ENCODE measurements at regions not wholly inside any gene's neighbourhood (a gene's known extent, or its start where the extent isn't known, plus 50 kb on each side); places are given as distances from the start of the nearest gene placed in this dataset.
"Not testable (repeated sequence)": the region's sequence is repeated elsewhere in the genome, so short reads cannot be mapped to it uniquely, and the experiment has no call there.

- H3K27me3 ChIP-seq; H3K9me3 ChIP-seq; H3K27ac ChIP-seq; H3K4me3 ChIP-seq (ENCODE audit: low read depth in 1 of 2, low read length in 1 of 2); H3K36me3 ChIP-seq: not testable (repeated sequence)
- peaks cover 23 to 32% of the 10 kb centered on the region in 2 experiments for H3K4me1 ChIP-seq (ENCODE audit: control insufficient read depth in 1 of 2, insufficient read depth in 1 of 2, low read depth in 1 of 2, low read length in 1 of 2)
Measured at GRCh38 chr1:109857702-109858101, 52.9 kb upstream of the CSF1 start.

GRCh38 chr1:109855986-109856385, 54.7 kb upstream of the CSF1 start:
- not testable (repeated sequence) for H3K4me3 ChIP-seq (ENCODE audit: low read depth in 1 of 2, low read length in 1 of 2); H3K27me3 ChIP-seq; H3K27ac ChIP-seq; H3K9me3 ChIP-seq; H3K36me3 ChIP-seq
- H3K4me1 ChIP-seq (ENCODE audit: control insufficient read depth in 1 of 2, insufficient read depth in 1 of 2, low read depth in 1 of 2, low read length in 1 of 2), result peaks cover 23 to 32% of the 10 kb centered on the region in 2 experiments

GRCh38 chr1:109853972-109854371, 56.7 kb upstream of the CSF1 start:
- peak overlapping the region; percentile 73 for H3K27ac ChIP-seq
- not testable (repeated sequence) for H3K9me3 ChIP-seq, H3K36me3 ChIP-seq, H3K27me3 ChIP-seq
- peaks cover 23 to 34% of the 10 kb centered on the region in 2 experiments for H3K4me1 ChIP-seq (ENCODE audit: control insufficient read depth in 1 of 2, insufficient read depth in 1 of 2, low read depth in 1 of 2, low read length in 1 of 2)
- peak overlapping the region in 1 of 2 experiments; percentile 8 for H3K4me3 ChIP-seq (ENCODE audit: low read depth in 1 of 2, low read length in 1 of 2)

DNA sequence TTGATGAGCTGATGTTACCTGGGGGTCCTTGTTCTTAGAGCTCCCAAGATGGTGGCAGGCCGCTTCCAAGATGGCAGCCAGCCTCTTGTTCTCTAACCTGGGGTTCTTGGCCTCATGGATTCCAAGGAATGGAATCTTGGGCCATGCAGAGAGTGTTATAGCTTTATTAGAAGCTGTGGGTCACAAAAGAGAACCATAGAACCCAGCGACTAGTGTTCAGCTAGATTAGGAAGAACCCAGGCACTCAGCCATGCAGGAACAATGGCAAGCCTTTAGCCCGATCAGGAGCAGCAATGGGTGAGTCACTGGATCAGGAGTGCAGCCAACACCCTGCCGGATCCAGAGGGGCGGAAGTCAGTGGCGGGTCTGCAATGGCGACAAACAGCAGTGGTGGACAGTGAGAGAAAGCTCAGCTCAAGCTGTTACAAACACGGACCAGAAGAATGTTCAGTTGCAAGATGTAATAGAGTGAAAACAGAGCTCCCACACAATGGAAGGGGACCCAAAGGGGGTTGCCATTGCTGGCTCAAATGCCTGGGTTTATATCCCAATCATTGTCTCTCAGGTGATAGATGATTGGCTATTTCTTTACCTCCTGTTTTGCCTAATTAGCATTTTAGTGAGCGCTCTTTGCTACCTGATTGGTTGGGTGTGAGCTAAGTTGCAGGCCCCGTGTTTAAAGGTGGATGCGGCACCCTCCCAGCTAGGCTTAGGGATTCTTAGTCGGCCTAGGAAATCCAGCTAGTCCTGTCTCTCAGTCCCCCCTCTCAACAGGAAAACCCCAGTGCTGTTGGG, 58.2 kb upstream of the CSF1 start:
- not testable (repeated sequence) for H3K27me3 ChIP-seq; H3K4me3 ChIP-seq (ENCODE audit: low read depth in 1 of 2, low read length in 1 of 2); H3K36me3 ChIP-seq; H3K27ac ChIP-seq; H3K9me3 ChIP-seq
- H3K4me1 ChIP-seq (ENCODE audit: control insufficient read depth in 1 of 2, insufficient read depth in 1 of 2, low read depth in 1 of 2, low read length in 1 of 2), result peaks cover 23 to 34% of the 10 kb centered on the region in 2 experiments

- TF ChIP-seq CTCF (IDR thresholded peaks at IDR 0.05), result no peak
- H3K27me3 ChIP-seq, result no peaks in the 10 kb centered on the region
- no peaks in the 10 kb centered on the region for H3K9me3 ChIP-seq
- H3K4me3 ChIP-seq (ENCODE audit: low read depth in 1 of 2, low read length in 1 of 2), result no peak overlapping the region
- H3K27ac ChIP-seq, result no peak overlapping the region
- no peaks in the 10 kb centered on the region for H3K36me3 ChIP-seq
- H3K4me1 ChIP-seq (ENCODE audit: control insufficient read depth in 1 of 2, insufficient read depth in 1 of 2, low read depth in 1 of 2, low read length in 1 of 2), result peaks cover 23 to 29% of the 10 kb centered on the region in 2 experiments
Measured at GRCh38 chr1:109850827-109851226, 59.8 kb upstream of the CSF1 start.

- H3K9me3 ChIP-seq, result no peaks in the 10 kb centered on the region
- TF ChIP-seq CTCF (IDR thresholded peaks at IDR 0.05), result no peak
- no peaks in the 10 kb centered on the region for H3K27me3 ChIP-seq
- H3K4me1 ChIP-seq (ENCODE audit: control insufficient read depth in 1 of 2, insufficient read depth in 1 of 2, low read depth in 1 of 2, low read length in 1 of 2), result peaks cover 23 to 26% of the 10 kb centered on the region in 2 experiments
- H3K27ac ChIP-seq, result no peak overlapping the region
- no peak overlapping the region for H3K4me3 ChIP-seq (ENCODE audit: low read depth in 1 of 2, low read length in 1 of 2)
- H3K36me3 ChIP-seq, result no peaks in the 10 kb centered on the region
Measured at GRCh38 chr1:109850194-109850593, 60.5 kb upstream of the CSF1 start.

DNA sequence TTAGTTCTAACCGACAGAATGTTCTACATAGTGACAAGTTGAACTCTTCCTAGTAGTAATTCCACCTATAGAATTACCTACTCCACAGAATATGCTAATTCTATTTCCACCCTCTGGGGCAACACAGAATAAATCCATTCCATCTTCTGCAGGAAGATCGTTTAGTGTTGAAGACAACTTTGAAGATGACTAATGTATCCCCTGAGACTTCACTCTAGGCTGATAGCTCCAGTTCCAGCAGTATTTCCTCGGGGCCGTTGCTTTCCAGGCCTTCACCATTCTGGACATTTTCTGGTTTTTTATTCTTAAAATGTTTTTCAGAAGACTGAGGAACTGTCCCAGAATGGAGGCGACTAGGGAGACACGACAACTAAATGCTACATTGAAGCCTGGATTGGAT, 61.0 kb upstream of the CSF1 start:
- no peak for TF ChIP-seq CTCF (IDR thresholded peaks at IDR 0.05)
- Histone ChIP-seq H3K4me1 (ENCODE audit: control insufficient read depth in 1 of 2, insufficient read depth in 1 of 2, low read depth in 1 of 2, low read length in 1 of 2) (peaks cover 19 to 21% of the 10 kb centered on the region in 2 experiments), H3K9me3 (no peaks in the 10 kb centered on the region), H3K27me3 (no peaks in the 10 kb centered on the region), H3K36me3 (no peaks in the 10 kb centered on the region), H3K4me3 (ENCODE audit: low read depth in 1 of 2, low read length in 1 of 2) (no peak overlapping the region), H3K27ac (no peak overlapping the region)

Data from neutrophil (primary cell).